ENCODE measurements at regions not wholly inside any gene's neighbourhood (a gene's known extent, or its start where the extent isn't known, plus 50 kb on each side); places are given as distances from the start of the nearest gene placed in this dataset.

GRCh38 chrX:46044486-46044885 is 500.7 kb downstream of the ZNF674 start:
- TF ChIP-seq CTCF (IDR thresholded peaks at IDR 0.05; ENCODE audit: insufficient read depth, low read length) (no peak), GABPA (IDR thresholded peaks at IDR 0.05; ENCODE audit: low read depth) (no peak), POLR2AphosphoS5 (IDR thresholded peaks at IDR 0.05; ENCODE audit: low read depth) (no peak)
